Stimulated activated CD8-positive, alpha-beta memory T cell treated with anti-CD3 and anti-CD28 coated beads, Interleukin-7, amount 100 ng/mL, for 4 hours (primary cell): ENCODE measurements at regions not wholly inside any gene's neighbourhood (a gene's known extent, or its start where the extent isn't known, plus 50 kb on each side); places are given as distances from the start of the nearest gene placed in this dataset.
"Not testable (repeated sequence)": the region's sequence is repeated elsewhere in the genome, so short reads cannot be mapped to it uniquely, and the experiment has no call there.

ENCODE experiments used
- DNase-seq, 2 donors: peaks; one replicate each; pipeline ENCODE4 v3.0.0-alpha.2; 2020; ENCODE audit warnings: low read depth in 2 of 2

DNA sequence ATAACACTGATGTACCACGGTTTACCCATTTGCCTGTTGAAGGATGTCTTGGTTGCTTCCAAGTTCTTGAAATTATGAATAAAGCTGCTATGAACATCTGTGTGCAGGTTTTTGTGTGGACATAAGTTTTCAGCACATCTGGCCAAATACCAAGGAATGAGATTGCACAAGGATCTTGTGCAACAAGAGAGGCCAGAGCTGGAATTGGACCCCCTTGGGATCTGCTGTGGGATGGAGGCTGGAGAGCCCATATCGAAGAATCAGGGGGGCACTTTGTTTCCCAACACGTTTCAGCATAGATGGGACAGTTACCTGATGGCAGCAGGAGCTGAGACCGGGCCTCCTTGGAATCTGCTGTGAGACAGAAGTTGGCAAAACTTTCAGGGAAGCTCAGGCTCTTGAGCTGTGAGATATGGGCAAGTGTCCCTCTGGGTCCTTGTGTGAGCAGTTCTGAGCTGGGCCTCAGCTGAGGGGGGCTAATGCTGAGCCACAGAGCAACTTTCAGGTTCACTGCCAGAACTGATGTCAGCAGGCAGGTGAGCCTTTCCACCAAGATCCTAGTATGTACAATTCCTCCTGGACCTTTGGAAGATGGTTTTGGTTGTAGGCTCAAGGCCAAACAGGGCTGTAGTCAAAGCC is 115.2 kb upstream of the RAB18 start:
- DNase-seq: no peak

DNA sequence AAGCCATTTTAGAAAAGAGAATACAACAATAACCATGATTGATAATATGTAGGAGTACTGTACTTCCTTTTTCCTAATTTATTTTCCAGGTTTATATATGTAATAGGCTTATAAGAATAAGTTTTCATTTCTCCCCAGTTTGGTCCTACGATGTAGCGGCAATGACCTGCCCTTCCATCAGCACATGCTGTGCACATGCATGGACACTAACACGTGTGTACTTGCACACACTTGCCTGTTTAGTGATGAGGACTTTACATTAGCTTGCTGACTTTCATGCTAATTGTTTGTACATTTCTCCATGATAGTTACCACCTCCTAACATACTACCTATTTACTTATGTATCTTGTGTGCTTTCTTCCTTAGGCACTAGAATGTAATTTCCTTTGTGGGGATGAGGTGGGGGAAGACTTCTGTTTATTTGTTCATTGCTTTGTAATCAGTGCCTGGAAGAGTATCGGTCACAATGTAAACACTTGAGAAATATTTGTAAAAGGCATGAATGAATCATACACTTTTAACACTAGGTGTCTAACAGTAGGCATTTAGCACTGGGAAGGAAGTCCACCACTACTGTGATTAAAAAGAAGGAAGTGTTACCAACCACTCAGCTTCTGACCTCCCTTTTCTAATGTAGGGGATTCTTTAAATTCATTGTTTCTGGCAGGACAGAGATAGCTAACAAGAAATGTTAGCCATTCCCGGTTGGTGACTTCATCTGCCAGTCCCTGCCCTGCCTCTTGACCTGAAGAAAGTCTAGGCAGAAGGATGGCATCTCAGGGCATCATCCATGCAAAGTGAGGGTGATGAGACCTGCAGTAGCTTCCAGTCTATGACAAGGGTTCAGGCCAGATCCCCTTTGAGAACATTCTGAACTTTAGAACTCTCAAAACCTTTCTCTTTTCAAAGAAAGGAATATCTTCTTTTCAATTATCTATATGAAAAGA is 120.2 kb upstream of the RAB18 start:
- no peak for DNase-seq

DNA sequence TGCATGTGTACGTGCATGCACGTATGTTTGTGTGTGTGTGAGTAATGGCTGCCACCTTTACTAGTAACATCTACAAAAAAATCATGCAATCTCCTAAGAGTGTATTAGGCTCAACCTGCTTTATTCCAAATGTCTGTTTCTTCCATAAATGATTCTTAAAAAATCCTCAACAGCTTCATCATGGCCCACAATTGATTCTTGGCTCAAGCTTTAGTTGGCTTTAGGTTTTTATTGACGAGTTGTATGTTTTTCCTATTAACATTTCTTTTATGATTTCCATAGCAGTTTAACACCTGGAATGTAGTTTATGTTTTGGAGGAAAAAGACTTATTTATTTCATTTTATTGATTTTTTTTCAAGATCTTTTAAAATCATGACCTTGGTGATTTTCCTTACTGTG is 121.9 kb upstream of the RAB18 start:
- no peak for DNase-seq

DNA sequence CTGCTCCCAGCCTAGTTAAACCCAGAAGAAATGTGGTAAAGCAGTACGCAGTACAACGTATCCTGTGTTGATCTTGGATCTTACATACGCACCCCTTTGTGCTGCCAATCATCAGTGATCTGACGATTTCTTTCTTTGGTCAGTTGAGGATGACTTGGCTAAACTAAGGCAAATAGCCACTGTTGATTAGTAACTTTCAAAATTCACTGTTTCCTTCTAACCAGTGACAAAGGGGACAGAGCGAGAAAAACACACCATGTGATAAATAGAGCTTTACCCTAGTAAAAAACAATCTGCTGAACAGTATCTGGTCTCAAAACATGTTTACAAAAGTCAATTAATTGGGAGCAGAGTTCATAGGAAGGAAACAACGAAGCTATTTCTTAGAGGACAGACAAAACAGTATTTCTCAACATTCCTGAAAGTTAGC is 123.2 kb upstream of the RAB18 start:
- no peak for DNase-seq

DNA sequence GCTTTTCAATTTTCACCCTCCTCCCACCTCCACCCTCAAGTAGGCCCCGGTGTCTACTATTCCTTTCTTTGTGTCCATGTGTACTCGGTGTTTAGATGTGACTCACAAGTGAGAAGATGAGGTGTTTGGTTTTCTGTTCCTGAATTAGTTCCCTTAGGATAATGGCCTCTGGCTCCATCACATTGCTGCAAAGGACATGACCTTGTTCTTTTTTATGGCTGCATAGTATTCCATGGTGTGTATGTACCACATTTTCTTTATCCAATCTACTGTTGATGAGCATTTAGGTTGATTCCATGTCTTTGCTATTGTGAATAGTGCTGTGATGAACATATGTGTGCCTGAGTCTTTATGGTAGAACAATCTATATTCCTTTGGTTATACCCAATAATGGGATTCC is 125.1 kb upstream of the RAB18 start:
- DNase-seq: not testable (repeated sequence)

DNA sequence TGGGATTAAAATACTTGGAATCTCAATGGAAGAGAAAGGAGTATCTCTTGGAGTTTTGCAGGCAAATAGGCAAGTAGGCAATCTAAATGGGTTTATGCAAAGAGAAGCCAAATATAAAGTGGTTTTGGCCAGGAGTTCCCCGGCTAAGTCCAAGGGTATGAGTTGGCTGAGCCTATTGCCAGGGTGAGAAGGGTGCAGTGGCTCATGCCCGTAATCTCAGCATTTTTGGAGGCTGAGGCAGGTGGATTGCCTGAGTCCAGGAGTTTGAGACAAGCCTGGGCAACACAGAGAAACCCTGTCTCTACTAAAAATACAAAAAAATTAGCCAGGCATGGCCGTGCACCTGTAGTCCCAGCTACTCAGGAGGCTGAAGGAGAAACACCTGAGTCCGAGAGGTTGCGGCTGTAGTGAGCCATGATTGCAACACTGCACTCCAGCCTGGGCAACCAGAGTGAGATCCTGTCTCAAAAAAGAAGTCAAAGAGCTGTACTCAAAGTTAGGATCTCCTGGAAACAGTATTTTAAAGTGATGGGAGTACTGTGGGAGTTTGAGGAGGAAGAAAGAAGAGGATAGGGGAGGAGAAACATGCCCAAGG is 130.4 kb upstream of the RAB18 start:
- no peak for DNase-seq

DNA sequence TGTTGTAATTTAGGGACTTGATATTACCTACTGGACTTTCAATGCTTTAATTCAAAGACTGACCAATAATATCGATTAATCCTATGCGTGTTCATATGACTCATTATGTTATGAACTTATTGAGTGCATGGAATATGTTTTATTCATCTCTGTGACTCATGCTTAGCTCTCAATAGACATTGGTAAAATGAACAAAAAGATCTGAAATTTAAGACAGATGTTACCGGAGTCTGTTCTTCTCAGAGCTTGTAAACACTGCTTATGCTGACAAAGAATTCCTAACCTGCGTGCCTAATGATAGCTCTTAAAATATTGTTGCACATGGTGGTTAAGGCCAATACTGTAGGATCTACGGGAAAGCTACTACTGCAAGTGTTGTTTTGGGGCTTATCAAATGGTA is 131.5 kb upstream of the ACBD5 start:
- no peak for DNase-seq

DNA sequence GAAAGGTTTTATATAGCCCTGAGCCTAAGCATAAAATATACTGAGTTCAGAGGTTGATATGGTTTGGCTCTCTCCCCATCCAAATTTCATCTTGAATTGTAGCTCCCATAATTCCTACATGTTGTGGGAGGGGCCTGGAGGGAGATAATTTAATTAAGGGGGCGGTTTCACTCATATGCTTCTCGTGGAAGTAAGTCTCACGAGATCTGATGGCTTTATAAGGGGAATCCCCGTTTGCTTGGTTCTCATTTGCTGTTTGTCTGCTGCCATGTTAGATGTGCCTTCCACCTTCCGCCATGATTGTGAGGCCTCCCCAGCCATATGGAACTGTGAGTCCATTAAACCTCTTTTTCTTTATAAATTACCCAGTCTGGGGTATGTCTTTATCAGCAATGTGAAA is 130.8 kb upstream of the ACBD5 start:
- not testable (repeated sequence) for DNase-seq

DNA sequence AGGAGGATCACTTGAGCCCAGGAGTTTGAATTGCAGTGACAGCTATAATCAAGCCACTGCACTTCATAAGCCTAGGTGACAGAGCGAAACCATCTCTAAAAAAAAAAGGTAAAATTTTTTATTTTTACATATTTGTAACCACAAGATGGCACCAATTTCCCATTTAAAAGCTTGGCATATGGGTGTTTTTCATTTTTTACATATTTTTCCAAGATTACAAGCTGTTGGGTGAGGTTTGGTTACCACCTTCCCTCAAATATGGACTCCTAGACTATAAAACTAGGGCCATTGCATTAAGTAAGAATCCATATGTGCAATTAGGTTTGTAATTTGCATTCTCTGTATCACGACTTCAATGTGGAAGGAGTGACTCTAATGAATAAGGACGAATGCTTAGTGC is 129.3 kb upstream of the ACBD5 start:
- DNase-seq: no peak

DNA sequence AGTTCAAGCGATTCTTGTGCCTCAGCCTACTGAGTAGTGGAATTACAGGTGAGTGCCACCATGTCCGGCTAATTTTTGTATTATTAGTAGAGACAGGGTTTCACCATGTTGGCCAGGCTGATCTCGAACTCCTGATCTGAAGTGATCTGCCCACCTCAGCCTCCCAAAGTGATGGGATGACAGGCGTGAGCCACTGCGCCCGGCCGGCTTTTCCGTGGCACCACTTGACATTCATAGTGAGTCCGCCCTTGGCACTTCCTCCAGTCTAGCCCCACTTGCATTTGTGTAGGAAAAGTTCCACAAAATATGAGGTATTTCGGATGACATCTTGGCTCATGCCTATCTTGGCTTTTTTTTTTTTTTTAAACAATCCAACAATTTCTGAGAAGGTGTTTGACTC is 128.1 kb upstream of the ACBD5 start:
- no peak for DNase-seq

DNA sequence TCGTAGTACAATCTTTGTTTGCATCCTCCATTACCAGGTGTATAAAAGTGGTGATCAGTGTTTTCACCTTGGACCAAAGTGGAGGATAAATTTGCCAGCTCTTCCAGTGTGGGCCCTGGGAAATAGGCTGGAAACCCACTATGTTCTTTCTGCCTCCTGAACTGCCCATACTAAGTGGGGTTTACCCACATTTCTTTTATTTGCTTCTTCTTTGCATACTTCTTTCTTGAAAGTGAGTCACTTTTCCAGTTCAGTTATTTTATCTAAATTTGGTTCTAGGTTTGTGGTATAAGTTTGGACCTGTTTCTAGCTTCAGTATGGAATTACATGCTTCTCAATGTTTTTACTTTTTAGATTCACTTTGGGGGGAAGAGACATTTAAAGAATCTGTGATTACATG is 126.2 kb upstream of the ACBD5 start:
- DNase-seq: no peak

DNA sequence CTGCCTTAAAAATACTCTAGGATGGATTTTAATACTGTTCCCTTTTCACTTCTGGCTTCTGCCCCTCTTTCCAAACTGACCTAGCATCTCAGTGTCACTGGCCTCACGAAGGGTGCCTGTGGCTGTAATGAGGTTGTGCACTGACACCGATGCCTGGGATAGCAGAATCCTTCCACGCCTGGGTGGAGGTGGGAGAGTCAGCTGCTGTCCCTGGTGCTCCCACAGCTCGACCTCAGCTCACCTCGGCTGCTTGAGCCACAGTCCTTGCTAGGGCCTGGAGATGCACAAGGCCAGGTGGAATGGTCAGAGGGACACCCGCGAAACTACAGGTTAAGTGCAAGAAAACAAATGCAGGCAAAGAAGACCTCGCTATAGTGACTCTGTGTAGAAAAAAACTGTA is 123.4 kb upstream of the ACBD5 start:
- no peak for DNase-seq

DNA sequence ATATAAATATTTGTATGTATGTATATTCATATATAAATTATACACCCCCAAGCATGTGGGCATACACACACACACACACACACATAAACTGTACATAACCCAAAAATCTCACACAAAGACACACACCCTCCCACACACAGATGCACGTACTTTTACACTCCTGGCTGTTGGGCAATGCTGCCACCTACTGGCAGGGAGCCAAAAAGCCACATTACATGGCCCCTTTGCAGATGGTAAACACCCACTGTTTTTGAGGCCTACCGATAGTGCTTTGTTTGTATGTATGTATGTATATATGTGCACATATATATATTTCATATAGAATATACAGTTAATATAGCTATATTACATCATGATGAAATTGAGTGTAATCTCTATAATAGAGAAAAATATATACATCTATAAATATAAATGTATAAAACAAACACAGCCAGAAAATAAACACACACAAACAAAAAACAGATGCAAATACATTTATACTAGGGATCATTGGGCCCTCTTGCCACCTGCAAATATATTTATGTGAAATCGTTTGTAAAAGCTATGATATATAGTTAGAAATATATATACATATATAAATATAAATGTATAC is 120.1 kb upstream of the ACBD5 start:
- DNase-seq: peak; percentile 62 to 76

DNA sequence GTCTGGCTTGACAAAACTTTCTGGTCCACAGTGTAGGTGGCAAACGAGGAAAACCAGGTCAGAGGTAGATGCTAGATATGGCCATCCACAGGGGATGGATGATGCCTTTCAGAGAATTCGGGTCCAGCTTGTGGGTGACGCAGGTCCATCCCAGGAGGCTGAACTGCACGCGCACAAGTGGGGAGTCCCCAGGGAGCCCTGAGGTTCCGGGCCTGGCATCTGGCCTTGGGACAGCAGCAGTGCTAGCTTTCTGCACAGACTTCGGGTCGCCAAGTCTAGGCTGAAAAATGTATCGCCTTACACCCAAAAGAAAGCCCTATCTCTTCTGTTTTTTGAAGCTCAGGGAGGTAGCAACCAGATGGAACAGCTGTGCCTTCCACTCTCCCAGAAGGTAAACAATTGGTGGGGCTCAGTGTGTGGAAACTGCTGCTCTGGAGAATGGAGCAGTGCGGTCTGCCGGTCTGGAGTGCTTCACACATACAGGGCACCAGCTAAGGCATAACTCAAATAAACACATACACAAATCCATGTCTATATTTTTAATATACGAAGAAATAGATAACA is 119.3 kb upstream of the ACBD5 start:
- no peak for DNase-seq

DNA sequence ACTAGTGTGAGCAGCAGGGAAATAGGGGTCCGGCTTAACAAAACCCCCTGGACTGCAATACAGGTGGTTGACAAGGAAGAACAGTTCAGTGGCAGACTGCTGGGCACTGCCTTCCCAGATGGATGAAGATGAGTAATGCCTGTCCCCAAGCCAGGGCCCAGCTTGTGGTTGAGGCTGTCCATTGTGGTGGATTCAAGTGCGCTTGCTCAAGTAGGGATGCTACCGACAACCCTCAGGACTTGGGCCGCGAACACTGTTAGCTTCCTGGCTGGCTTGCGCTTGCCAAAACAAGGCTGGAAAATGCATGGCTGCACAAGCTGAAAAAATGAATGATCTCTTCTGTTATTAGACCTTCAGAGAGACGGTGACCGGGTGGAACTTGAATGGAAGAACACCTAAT is 116.1 kb upstream of the ACBD5 start:
- DNase-seq: no peak

DNA sequence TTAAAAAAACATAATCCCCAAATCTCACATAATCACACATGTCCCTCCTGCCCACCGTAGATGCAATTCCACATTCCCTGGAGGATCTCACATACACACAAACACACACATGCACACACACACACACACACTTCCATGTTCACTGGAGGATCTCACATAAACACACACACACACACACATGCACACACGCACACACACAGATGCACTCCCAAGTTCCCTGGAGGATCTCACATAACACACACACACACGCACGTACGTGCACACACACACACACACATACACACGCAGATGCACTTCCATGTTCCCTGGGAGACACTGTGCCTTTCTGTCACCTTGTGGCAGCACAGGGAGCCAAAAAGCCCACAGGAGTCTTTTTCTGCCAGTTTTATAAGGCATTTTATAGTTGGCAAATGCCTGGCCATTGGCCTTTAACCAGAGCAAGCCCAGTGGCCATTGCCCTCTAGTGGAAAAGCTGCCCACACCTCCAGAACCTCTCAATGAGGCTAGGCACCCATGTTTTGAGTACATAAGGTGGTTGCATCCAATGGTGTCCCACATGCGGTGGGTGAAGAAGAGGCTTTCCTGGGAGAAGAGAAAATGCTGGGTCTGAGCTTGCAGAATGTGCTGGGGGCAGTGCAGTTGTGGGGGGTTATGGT is 115.4 kb upstream of the ACBD5 start:
- DNase-seq: no peak

DNA sequence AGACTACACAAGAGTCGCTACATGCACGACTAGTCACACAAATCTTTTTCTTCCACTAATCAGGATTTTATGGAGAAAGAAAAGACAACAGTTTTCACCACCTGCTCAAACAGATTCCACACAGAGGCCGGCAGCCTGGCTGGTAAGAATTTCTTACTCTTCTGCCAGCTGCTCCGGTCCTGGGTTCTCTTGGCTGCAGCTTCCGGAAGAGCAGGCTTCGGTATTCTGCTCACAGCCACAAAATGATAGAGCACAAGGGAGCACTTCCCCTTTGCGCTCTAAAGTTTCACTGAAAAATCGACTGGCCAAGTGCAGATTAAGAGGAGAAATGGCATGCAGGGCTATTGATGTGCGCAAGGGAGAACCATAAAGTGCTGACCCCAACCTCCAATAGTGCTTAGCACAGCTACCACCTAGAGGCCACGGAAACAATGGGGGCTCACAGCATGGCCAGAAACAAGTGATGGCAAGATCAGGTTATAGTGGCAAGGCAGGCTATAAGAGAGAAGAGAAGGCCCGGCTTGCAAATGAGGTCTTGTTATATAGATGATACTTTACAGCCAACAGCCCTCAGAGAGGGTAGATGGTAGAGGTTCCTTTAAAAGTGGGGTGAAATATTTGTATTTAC is 114.2 kb upstream of the ACBD5 start:
- DNase-seq: not testable (repeated sequence)

DNA sequence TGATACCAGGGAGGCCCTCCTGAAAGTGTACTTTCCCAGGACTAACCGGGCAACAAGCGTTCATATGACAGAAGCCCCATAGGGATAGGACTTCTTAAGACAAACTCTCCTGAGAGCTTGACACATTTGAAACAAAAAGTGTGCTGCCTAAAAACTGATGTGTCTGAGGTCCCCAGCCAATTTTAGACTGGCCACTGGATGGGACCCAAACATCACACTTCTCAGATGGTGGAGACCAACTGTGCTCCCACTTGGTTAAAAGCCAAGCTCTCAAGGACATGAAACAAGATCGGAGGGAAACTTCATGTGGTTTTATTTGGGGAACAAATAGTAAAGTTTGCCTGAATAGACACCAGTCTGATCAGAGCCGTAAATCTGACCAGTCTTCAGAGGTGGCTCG is 113.5 kb upstream of the ACBD5 start:
- not testable (repeated sequence) for DNase-seq

DNA sequence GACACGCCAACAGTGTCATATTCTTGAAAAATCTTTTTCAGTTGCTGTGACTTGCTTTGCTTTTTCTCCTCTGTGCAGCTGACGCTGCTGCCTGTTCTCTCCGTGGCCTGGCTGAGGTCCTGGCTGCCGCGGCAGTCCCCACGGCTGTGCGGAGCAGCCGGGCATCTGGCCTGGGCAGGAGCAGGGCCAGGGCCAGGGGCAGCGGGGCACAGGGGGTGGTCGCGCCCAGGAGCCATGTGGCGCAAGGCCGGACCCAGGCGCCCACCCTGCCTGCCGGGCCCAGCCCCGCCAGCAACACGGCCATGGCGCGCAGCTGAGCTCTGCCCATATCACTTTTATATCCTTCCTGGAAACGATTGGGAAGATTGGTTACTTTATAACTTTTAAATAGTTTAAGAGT is 109.4 kb upstream of the ACBD5 start:
- no peak for DNase-seq

DNA sequence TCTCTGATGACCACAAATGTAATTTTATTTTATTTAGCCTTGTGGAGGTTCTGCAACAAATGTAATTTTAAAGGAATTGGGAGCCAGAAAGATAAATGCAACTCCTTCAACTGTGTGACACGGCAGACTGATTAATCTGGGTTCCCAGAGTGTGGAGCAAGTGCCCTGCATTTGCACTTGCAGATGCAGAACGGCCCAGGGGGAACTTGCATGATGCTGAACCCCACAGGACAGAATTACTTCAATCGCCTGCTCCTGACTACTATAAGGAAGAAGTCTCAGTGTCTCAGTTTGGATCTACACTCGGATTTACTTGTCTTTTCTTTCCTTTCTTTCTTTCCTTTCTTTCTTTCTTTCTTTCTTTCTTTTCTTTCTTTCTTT is 107.2 kb upstream of the ACBD5 start:
- DNase-seq: not testable (repeated sequence)

DNA sequence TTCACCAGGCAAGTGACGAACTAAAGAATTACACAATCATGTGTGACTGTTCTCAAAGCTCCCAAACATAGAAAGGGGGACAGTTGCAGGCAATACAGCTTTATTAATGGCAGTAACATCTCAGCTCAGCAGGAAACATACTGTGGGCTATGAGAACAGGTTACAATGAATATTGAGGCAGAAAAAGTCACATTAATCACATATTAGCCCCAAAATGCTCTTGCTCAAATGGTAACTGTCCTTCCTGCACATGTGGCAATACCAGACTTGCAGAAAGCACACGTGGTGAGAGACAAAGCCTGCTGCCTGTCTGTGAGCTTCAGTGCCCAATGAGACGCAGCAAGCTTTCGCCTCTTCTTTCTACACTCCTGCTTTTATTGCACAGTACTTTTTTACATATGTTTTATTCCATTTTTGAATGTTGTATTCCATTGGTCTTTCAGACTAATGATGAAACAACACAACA is 104.9 kb upstream of the ACBD5 start:
- no peak for DNase-seq
